Activated naive CD4-positive, alpha-beta T cell treated with anti-CD3 and anti-CD28 coated beads, Interleukin-2, amount 10 ng/mL, durations not matched to agents 7 days and 5 days (primary cell): ENCODE measurements at regions not wholly inside any gene's neighbourhood (a gene's known extent, or its start where the extent isn't known, plus 50 kb on each side); places are given as distances from the start of the nearest gene placed in this dataset.

Experiments
- CTCF ChIA-PET: fragments of 350-600 bp; sonication (Branson Sonifier 250); formaldehyde crosslinking; loops from one replicate; lab custom pipeline; 2021; ENCODE audit warnings: antibody characterized with exemption; lab: Charles Lee
- DNase-seq: peaks from one replicate; pipeline ENCODE4 v3.0.0-alpha.2; 2020
- H3K27ac Mint-ChIP-seq: one replicate; pipeline ENCODE4 v1.8.0; 2021; ENCODE audit warnings: mild to moderate bottlenecking, moderate library complexity, mixed read lengths
- H3K27me3 Mint-ChIP-seq: one replicate; pipeline ENCODE4 v1.8.0; 2021; ENCODE audit warnings: mild to moderate bottlenecking, mixed read lengths
- H3K36me3 Mint-ChIP-seq: one replicate; pipeline ENCODE4 v1.8.0; 2021; ENCODE audit warnings: mixed read lengths
- H3K4me1 Mint-ChIP-seq: one replicate; pipeline ENCODE4 v1.8.0; 2021; ENCODE audit warnings: mixed read lengths
- H3K4me3 Mint-ChIP-seq: one replicate; pipeline ENCODE4 v1.8.0; 2021; ENCODE audit warnings: mild to moderate bottlenecking, moderate library complexity, mixed read lengths
- H3K9me3 Mint-ChIP-seq: one replicate; pipeline ENCODE4 v1.8.0; 2021; ENCODE audit warnings: mixed read lengths

DNA sequence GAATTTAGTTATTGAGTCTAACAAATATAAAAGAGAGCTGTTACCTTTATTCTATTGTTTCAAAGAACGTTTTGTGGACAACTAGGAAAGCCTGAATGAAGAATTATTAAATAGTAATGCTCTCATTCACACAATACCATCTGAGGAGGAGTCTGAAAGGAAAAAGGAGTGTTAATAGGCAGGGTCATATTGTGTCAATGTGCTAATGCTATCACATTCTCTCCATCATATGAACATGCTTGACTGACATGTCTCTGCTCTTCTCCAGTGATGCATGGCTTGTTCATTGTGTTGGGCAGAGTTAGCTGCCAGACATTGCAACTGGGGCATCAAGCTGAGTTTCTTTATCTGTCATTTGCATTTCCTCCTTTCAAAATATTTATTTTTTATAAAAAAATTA lies 1578.0 kb downstream of the MAT2B start:
- H3K4me1 Mint-ChIP-seq, result no peaks in the 10 kb centered on the region
- H3K27ac Mint-ChIP-seq, result no peak overlapping the region
- CTCF ChIA-PET, result no interaction called here

DNA sequence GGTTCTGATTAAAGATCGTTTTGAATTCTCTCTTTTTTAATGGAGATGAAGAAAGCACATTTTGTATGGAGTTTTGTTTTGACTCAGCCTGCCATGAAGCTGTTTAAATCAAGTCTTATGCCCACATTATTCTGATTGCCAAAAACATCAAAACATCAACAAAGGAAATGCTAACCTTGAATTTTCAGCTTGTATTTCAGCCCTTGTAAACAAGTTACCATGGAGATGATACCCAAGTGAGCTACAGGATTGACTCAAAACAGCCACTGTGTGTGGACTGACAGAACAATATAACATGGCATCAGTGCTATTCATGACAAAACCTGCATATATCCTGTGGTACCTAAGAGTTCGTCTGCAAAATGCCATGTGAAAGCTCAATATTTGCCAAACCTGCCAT lies 1581.0 kb downstream of the MAT2B start:
- CTCF ChIA-PET, result interaction anchor here (0.6 kb wide), 1 partner anchor 50 kb away, joined by 3 read pairs; no protein-coding TSS in a partner anchor
- H3K27me3 Mint-ChIP-seq, result no peaks in the 10 kb centered on the region

More for the DNA sequence above, 1578.0 kb downstream of the MAT2B start:
- Mint-ChIP-seq H3K27me3 (no peaks in the 10 kb centered on the region), H3K4me3 (no peak overlapping the region), H3K36me3 (no peaks in the 10 kb centered on the region), H3K9me3 (peaks cover 5% of the 10 kb centered on the region)
- no peak for DNase-seq

DNA sequence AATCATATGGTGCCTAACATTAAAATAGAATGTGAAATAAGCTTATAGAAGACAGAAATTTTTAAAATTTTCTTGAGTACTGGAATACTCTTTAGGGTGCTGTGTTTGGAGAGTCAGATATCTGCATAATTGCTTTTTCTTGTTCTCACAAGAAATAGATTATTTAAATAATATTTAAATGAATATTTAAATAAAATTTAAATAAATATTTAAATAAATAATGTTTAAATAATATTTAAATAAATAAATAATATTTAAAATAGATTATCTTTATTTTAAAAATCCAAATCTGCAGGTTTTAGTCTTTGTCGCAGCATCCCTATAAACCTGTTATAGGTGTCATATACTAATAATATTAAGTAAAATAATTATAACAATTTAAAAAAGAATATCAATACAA lies 1589.4 kb downstream of the MAT2B start:
- Mint-ChIP-seq H3K4me3 (no peak overlapping the region), H3K27ac (no peak overlapping the region), H3K9me3 (peaks cover 6% of the 10 kb centered on the region), H3K36me3 (no peaks in the 10 kb centered on the region), H3K27me3 (no peaks in the 10 kb centered on the region), H3K4me1 (no peaks in the 10 kb centered on the region)
- CTCF ChIA-PET, result no interaction called here
- DNase-seq, result no peak

More for the DNA sequence above, 1581.0 kb downstream of the MAT2B start:
- H3K9me3 Mint-ChIP-seq, result peaks cover 2% of the 10 kb centered on the region
- H3K27ac Mint-ChIP-seq, result no peak overlapping the region
- no peak for DNase-seq
- no peaks in the 10 kb centered on the region for H3K36me3 Mint-ChIP-seq
- H3K4me3 Mint-ChIP-seq, result no peak overlapping the region
- no peaks in the 10 kb centered on the region for H3K4me1 Mint-ChIP-seq

DNA sequence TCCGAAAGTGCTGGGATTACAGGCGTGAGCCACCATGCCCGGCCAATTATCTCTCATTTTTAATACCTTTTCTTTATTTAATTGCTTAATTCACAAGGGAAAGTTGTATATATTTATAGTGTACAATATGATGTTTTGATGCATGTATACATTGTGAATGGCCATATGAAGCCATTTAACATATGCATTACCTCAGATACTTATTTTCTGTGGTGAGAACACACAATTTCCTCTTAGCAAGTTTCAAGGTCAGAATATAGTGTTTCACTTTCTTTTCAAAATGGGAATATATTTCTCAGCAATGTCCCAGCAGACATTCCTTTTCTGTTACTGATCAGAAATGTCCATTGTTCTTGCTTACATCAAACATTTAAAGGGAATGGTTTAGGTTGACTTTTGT lies 1596.3 kb downstream of the MAT2B start:
- Mint-ChIP-seq H3K4me1 (no peaks in the 10 kb centered on the region), H3K9me3 (peaks cover 14% of the 10 kb centered on the region), H3K36me3 (no peaks in the 10 kb centered on the region), H3K4me3 (no peak overlapping the region), H3K27me3 (no peaks in the 10 kb centered on the region), H3K27ac (no peak overlapping the region)
- DNase-seq, result no peak
- CTCF ChIA-PET, result interaction anchor here (0.6 kb wide), 1 partner anchor 810 kb away, joined by 3 read pairs; no protein-coding TSS in a partner anchor

DNA sequence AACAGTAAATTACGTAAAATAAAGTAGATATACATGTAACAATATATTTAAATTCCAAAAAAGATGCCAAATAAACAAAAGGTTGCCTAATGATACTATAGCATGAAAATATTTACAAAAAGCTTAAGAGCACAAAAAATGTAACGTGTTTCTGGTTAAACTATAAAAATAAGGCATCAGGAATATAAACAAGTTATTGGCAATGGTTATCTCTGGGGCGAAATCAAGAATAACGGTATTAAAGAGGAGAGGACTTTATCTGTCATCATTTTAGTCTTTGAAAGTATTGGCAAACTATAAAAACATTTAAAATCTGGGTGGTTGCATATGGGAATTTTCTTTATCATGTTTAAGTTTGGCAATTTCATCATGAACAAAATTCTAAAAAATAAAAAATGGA lies 1599.2 kb downstream of the MAT2B start:
- CTCF ChIA-PET, result no interaction called here
- no peaks in the 10 kb centered on the region for H3K27me3 Mint-ChIP-seq

DNA sequence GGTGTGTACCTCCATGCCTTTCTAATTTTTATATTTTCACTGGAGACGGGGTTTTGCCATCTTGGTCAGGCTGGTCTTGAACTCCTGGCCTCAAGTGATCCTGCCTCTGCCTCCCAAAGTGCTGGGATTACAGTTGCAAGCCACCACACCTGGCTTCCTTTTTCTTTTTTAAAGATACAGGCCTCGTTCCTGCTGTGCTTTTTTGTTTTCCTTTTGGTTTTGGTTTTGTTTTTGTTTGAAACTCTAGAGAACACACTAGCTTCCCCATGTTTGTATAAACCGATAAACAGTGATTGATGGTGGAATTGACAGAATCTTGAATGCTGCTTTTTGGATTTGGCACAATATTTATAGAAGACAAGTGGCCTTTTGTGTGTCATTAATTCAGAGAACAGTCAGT lies 1603.4 kb downstream of the MAT2B start:
- Mint-ChIP-seq H3K9me3 (peaks cover 1% of the 10 kb centered on the region), H3K27me3 (no peaks in the 10 kb centered on the region), H3K36me3 (no peaks in the 10 kb centered on the region), H3K4me1 (no peaks in the 10 kb centered on the region), H3K27ac (no peak overlapping the region), H3K4me3 (no peak overlapping the region)
- CTCF ChIA-PET, result no interaction called here
- no peak for DNase-seq

More for the DNA sequence above, 1599.2 kb downstream of the MAT2B start:
- no peak overlapping the region for H3K27ac Mint-ChIP-seq
- H3K9me3 Mint-ChIP-seq, result peaks cover 8% of the 10 kb centered on the region
- H3K36me3 Mint-ChIP-seq, result no peaks in the 10 kb centered on the region
- no peak overlapping the region for H3K4me3 Mint-ChIP-seq
- DNase-seq, result no peak
- no peaks in the 10 kb centered on the region for H3K4me1 Mint-ChIP-seq

DNA sequence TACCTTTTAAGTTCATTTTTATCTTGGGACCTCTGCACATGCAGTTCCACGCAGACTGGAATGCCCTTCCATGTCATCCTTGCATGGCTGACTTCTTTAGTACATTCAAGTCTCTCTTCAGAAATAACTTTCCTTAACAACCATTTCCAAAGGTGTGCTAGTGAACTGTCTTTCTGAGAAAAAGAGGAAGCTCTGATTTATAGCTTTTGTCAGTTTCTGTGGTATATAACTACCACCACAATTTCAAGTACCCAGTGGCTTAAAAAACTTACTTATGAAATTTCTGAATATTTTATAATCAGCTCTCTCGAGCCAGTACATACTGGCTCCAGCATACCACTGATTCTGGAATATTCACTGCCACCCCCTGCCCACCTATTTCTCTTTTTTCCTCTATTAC lies 1613.8 kb downstream of the MAT2B start:
- CTCF ChIA-PET, result no interaction called here
- Mint-ChIP-seq H3K4me1 (no peaks in the 10 kb centered on the region), H3K27ac (no peak overlapping the region), H3K27me3 (no peaks in the 10 kb centered on the region), H3K36me3 (no peaks in the 10 kb centered on the region), H3K4me3 (no peak overlapping the region), H3K9me3 (peaks cover 1% of the 10 kb centered on the region)
- no peak for DNase-seq

DNA sequence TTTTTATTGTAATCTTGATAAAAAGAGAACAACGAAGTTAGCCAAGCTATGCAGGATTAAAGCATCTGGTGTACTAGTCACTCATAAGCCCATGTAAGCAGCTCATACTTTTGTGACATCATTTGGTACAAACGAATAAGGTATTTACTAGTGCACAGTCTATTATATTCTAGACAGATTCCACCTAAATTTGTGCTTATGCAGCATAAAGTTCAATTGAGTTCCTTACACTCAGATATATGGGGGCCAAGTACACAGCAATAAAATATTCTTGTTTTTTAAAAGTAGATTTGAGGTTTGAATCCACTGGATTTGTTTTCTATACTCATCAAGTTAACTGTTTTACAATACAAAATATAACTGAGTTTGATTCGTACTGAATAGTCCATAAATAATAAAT lies 1621.2 kb downstream of the MAT2B start:
- DNase-seq, result no peak
- Mint-ChIP-seq H3K27me3 (no peaks in the 10 kb centered on the region), H3K4me1 (no peaks in the 10 kb centered on the region), H3K27ac (no peak overlapping the region), H3K4me3 (no peak overlapping the region), H3K36me3 (no peaks in the 10 kb centered on the region), H3K9me3 (peaks cover 7% of the 10 kb centered on the region)
- CTCF ChIA-PET, result no interaction called here

DNA sequence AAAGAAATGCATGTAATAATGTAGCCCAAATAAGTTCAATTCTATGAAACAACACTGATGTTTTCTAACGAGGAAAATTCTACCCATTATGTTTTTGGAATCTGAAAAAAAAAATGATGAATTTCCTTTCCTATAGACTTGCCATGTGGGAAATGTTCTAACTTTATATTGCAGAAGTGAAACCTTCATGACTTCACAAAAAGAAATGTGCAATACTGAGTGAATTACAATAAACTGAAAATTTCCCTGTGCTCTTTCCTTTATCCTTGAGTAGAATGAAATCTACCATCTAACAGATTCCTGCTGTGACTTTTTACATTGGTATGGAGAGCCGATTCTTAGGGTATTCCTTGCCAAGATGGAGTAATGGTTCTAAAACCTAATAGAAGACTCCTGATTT lies 1622.5 kb downstream of the MAT2B start:
- H3K36me3 Mint-ChIP-seq, result no peaks in the 10 kb centered on the region
- DNase-seq, result no peak
- H3K27ac Mint-ChIP-seq, result no peak overlapping the region
- CTCF ChIA-PET, result interaction anchor here (0.6 kb wide), 1 partner anchor 128 kb away, joined by 3 read pairs; no protein-coding TSS in a partner anchor
- no peaks in the 10 kb centered on the region for H3K27me3 Mint-ChIP-seq
- H3K4me1 Mint-ChIP-seq, result no peaks in the 10 kb centered on the region
- no peak overlapping the region for H3K4me3 Mint-ChIP-seq
- peaks cover 9% of the 10 kb centered on the region for H3K9me3 Mint-ChIP-seq

DNA sequence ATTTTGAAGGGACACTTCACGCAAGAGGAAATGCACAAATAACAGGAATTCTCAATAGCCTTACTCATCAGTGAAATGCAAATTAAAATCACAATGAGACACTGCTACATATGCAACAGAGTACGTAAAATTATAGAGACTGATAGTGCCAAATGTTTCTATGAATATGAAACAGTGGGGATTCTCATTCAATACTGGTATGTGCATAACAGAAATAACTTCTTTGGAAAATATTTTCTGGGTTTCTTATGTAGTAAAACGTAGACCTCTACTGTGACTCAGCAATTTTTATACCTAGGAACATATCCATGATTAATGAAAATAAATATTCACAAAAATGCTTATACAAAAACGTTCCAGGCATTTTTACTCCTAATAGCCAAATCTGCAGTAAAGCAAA lies 1625.2 kb downstream of the MAT2B start:
- H3K27ac Mint-ChIP-seq, result no peak overlapping the region
- DNase-seq, result no peak
- no peaks in the 10 kb centered on the region for H3K36me3 Mint-ChIP-seq
- no peak overlapping the region for H3K4me3 Mint-ChIP-seq
- H3K4me1 Mint-ChIP-seq, result no peaks in the 10 kb centered on the region
- CTCF ChIA-PET, result no interaction called here
- H3K9me3 Mint-ChIP-seq, result peaks cover 9% of the 10 kb centered on the region
- no peaks in the 10 kb centered on the region for H3K27me3 Mint-ChIP-seq

DNA sequence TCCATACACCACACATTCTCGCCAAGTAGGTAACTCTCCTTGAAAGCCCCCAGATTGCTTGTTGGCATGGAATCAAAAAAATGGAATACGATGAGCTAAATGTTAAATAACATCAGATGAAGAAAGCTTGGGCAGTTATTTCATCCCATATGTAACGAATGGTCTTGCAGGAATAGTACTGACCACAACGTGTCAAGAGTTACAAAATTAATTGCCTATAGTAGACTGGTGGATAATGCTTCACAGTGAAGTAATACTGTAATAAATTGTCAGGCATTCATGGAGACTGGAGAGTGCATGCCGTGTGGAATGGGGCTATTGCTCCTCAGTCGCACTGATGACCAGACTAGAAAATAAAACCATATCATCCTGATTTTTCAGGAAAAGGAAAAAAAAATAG lies 1628.7 kb downstream of the MAT2B start:
- no peak for DNase-seq
- no peak overlapping the region for H3K27ac Mint-ChIP-seq
- H3K36me3 Mint-ChIP-seq, result no peaks in the 10 kb centered on the region
- H3K4me1 Mint-ChIP-seq, result no peaks in the 10 kb centered on the region
- CTCF ChIA-PET, result no interaction called here
- no peaks in the 10 kb centered on the region for H3K27me3 Mint-ChIP-seq
- H3K9me3 Mint-ChIP-seq, result peaks cover 2% of the 10 kb centered on the region
- H3K4me3 Mint-ChIP-seq, result no peak overlapping the region

DNA sequence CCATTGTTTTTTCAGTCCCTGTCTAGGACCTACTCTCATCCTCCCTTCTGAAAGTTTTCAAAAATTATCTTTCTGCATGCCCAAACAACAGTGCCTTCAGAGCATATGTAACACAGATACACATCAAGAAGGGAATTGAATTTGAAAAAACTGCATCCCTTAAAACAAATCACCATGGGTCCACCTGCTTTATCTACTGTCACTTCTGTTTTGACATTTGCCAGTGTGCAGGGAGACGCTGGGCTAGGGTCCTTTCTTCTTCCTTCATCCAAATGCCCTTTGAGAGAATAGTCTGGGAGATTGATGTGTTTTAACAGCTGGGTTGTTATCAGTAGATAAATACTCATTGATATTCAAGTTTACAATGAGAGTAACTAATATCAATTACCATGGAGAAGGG lies 1630.1 kb downstream of the MAT2B start:
- Mint-ChIP-seq H3K36me3 (no peaks in the 10 kb centered on the region), H3K9me3 (peaks cover 2% of the 10 kb centered on the region), H3K4me3 (no peak overlapping the region), H3K27ac (no peak overlapping the region), H3K4me1 (no peaks in the 10 kb centered on the region), H3K27me3 (no peaks in the 10 kb centered on the region)
- no peak for DNase-seq
- CTCF ChIA-PET, result no interaction called here

DNA sequence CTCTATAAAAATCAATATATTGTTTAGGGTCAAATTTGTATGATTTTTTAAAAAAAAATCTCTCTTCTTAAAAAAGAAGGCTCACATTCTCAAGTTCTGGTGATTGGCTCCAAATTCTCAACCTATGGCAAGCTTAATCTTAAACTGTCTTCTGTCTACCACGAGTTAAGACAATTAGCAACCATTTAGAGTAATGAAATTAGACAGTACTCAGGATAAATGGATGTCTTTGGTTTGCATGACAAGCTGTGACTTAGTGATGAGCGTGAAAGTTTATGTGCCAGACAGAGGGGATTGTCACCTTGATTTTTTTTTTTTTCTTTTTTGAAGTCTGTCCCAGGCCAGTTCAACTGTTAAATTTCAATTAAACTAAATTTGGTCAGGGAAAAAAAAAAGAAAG lies 1632.3 kb downstream of the MAT2B start:
- Mint-ChIP-seq H3K4me1 (no peaks in the 10 kb centered on the region), H3K27me3 (no peaks in the 10 kb centered on the region), H3K27ac (no peak overlapping the region), H3K36me3 (no peaks in the 10 kb centered on the region), H3K9me3 (peaks cover under 1% of the 10 kb centered on the region), H3K4me3 (no peak overlapping the region)
- DNase-seq, result no peak
- CTCF ChIA-PET, result no interaction called here

DNA sequence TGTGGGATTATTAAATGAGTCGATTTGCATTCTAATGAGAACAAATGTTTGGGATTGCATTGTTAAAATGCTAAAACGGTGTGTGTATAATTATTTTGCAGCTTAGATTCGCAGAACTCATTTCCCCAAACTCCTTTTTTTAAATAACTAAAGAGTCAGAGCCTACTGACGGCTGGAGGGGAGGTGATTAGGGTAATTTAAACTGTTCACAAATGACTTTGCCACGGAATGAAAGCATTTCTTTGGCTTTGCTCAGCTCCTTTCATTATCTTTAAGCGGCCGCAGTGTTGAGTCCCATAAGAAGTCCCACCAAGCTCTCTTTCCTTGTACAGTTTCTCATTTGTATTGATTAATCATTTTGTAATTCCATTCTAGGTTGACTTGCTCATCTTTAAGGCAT lies 1632.8 kb downstream of the MAT2B start:
- no peaks in the 10 kb centered on the region for H3K36me3 Mint-ChIP-seq
- H3K27me3 Mint-ChIP-seq, result no peaks in the 10 kb centered on the region
- CTCF ChIA-PET, result no interaction called here
- H3K4me1 Mint-ChIP-seq, result no peaks in the 10 kb centered on the region
- no peaks in the 10 kb centered on the region for H3K9me3 Mint-ChIP-seq
- DNase-seq, result no peak
- no peak overlapping the region for H3K4me3 Mint-ChIP-seq
- no peak overlapping the region for H3K27ac Mint-ChIP-seq

DNA sequence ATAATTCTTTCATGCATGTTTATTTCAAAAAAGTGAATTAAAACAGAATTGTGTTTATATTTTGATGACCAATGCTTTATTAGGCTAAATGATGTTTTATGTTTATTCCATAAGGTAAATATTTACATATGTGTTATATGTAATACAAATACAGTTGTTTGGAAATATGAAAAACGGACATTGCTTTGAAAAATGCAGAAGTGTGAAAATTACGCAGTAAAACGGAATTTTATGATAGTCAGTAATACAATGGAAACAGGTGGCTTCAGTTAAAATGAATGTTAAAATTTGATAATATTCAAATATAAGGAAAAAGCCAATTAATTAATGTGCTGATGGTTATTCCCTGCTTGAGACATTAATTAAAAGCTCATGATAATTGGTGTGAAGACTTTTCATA lies 1633.8 kb downstream of the MAT2B start:
- Mint-ChIP-seq H3K9me3 (no peaks in the 10 kb centered on the region), H3K4me1 (no peaks in the 10 kb centered on the region), H3K27ac (no peak overlapping the region), H3K36me3 (no peaks in the 10 kb centered on the region), H3K4me3 (no peak overlapping the region), H3K27me3 (no peaks in the 10 kb centered on the region)
- DNase-seq, result no peak
- CTCF ChIA-PET, result no interaction called here

DNA sequence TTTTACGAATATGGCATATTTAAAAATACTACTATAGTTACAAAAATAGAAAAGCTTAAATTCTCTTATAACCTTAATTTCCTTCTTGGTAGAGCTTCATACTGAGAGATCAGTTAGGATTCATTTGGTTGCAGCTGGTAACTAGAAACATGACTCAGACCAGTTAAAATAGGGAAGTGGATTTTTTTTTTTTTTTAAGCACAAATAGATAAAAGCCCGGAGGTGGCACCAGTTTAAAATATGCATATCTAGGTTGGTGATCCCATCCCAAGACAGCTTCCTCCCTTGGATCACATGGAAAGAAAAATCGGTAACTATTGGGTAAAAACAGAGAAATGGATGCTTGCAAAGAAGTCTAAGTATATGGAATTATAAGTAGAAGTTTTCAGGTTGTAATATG lies 1634.3 kb downstream of the MAT2B start:
- Mint-ChIP-seq H3K36me3 (no peaks in the 10 kb centered on the region), H3K4me3 (no peak overlapping the region), H3K27ac (no peak overlapping the region), H3K9me3 (no peaks in the 10 kb centered on the region), H3K4me1 (no peaks in the 10 kb centered on the region), H3K27me3 (no peaks in the 10 kb centered on the region)
- CTCF ChIA-PET, result no interaction called here
- no peak for DNase-seq
